DMS53 (cell line): ENCODE measurements at regions not wholly inside any gene's neighbourhood (a gene's known extent, or its start where the extent isn't known, plus 50 kb on each side); places are given as distances from the start of the nearest gene placed in this dataset.
A peak's percentile ranks its signal among the peaks of the same experiment; 100 is the strongest.

ENCODE experiments used
- DNase-seq: peaks from one replicate; lab custom pipeline; 2025; lab: John Stamatoyannopoulos, UW

GRCh38 chr2:107215401-107216350 lies 329.7 kb upstream of the ST6GAL2 start:
- DNase-seq = no peak

GRCh38 chr2:107218208-107218607 lies 332.2 kb upstream of the ST6GAL2 start:
- no peak for DNase-seq

DNA sequence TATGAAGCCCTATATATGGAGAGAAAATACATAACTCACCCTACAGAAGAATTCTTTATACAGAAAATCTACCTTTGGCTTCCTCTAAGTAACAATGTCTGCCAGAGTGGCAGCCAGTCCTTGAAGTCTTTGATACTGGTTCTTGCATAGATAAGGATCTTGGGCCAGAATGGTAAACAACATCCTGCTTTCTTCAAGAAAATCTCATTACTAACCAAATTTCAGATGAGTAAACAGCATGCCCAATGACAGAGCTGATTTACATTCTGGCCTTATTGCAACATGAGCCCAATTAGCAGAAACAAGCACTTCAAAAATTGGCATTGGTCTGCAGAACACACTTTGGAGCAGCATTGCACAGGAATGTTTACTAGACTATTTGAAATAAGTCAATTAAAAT lies 336.5 kb upstream of the ST6GAL2 start:
- DNase-seq = no peak

DNA sequence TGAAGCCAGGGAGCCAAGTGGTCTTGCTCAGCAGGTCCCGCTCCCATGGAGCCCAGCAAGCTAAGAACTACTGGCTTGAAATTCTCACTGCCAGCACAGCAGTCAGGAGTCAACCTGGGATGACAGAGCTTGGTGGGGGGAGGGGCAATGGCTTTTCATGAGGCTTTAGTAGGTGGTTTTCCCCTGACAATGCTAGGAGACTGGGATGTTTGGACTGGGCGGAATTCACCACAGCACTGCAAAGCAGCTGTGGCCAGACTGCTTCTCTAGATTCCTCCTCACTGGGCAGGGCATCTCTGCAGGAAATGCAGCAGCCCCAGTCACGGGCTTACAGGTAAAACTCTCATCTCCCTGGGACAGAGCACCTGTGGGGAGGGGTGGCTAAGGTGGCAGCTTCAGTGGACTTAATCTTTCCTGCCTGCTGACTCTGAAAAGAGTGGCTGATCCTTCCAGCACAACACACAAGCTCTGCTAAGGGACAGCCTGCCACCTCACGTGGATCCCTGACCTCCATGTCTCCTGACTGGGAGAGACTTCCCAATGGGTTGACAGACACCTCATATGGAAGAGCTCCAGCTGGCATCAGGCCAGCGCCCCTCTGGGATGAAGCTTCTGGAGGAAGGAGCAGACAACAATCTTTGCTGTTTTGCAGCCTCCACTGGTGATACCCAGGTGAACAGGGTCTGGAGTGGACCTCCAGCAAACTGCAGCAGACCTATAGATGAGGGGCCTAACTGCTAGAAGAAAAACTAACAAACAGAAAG lies 349.7 kb upstream of the ST6GAL2 start:
- no peak for DNase-seq

DNA sequence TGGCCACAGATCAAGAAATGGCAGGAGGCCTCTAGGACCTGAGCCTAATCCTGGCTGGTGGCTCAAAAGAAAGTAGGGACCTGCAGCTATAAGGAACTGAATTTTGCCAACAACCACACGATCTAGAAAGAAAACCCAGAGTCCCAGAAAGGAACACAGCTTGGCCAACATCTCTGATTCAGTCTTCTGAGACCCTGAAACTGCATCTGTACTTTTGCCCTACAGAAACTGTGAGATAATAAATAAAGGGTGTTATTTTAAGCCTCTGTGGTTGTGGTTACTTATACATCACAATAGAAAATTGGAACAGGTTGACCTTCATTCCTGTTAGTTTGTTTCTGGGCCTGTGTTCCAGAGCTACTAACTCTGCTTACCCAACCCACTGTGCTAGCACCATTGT lies 356.8 kb upstream of the ST6GAL2 start:
- DNase-seq = no peak

GRCh38 chr2:107248932-107249331 lies 363.0 kb upstream of the ST6GAL2 start:
- DNase-seq = no peak

- DNase-seq = no peak
Measured at GRCh38 chr2:107255744-107256143, 369.8 kb upstream of the ST6GAL2 start.

- DNase-seq = no peak
Measured at GRCh38 chr2:107258531-107259407, 372.8 kb upstream of the ST6GAL2 start.

DNA sequence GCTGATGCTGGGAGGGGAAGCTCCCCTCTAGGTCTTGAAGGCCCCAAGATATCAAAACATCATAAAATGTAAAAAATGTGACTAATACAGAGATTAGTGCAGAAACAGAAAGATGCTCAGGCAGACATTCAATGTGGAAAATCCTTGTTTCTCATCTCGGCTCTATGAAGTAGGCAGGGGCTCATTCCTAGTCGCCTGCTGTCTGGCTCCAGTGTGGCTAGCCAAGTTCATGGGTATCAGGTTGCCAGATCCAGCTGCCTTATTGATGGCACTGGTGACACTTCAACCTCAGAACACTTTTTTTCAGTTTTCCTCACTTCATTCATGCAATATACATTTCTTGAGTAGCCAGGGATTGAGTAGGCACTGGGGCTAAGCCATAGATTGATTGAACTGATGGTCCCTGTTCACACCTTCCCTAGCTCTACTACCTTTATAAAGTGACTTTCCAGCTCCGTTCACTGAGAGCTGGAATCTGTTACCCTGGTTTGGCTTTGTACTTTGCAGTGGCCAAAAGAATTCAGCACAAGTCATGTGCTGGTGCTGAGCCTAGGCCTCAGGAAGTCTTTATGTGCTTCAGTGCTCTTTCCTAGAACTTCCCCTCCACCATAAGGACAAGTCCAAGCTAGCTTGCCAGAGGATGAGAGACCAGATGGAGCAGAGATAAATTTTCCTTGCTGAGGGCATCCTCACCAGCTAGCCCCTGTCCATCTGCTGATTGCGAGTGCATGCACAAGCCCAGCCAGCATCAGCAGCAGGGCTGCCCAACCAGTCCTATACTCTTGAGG lies 373.6 kb upstream of the ST6GAL2 start:
- no peak for DNase-seq

DNA sequence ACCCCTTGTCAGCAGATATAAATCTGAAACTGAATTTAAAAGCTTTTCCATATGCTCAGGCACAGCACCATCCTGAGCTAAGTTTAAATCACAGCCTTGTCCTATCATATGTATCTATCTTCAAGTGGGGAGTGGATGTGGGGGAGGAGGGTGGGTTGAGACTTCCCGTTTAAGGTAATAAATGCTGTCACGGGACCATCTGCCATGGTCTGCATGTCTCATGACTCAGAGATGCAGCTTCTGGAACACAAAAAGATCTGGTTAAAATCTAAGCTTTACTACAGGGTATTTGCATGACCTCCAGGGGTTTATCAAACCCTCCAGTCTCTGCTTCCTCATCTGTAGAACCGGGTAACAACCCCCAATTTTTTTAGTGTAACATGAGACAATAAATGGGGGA lies 377.7 kb upstream of the ST6GAL2 start:
- DNase-seq = no peak

GRCh38 chr2:107264184-107264583 lies 378.2 kb upstream of the ST6GAL2 start:
- no peak for DNase-seq

- no peak for DNase-seq
Measured at GRCh38 chr2:107266555-107266954, 380.6 kb upstream of the ST6GAL2 start.

- no peak for DNase-seq
Measured at GRCh38 chr2:107267086-107267485, 381.1 kb upstream of the ST6GAL2 start.

- DNase-seq = no peak
Measured at GRCh38 chr2:107276034-107276433, 390.1 kb upstream of the ST6GAL2 start.

DNA sequence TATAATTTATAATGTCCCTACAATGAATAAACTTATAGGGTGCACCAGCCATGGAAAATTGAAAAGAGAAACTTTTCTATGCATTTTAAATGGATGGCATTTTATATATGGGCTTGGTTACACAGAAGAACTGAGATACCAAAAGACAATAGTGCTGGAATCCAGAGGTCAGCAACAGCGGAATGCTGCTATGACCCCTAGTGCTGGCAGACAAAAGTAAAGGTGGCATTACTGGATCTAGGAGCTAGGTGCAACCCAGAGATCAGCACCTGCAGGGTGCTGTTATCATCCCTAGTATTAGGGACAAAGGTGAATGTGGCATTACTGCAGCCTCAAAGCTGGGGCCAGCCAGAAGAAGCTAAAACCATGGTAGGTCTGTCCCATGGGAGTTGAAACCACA lies 392.7 kb upstream of the ST6GAL2 start:
- no peak for DNase-seq

- DNase-seq = no peak
Measured at GRCh38 chr2:107281637-107282036, 395.7 kb upstream of the ST6GAL2 start.

- no peak for DNase-seq
Measured at GRCh38 chr2:107282135-107282534, 396.2 kb upstream of the ST6GAL2 start.

- DNase-seq = peak; percentile 56
Measured at GRCh38 chr2:107285621-107286299, 399.8 kb upstream of the ST6GAL2 start.

- no peak for DNase-seq
Measured at GRCh38 chr2:107290041-107290440, 404.1 kb upstream of the ST6GAL2 start.

- DNase-seq = peak; percentile 57
Measured at GRCh38 chr2:107303964-107304363, 418.0 kb upstream of the ST6GAL2 start.

DNA sequence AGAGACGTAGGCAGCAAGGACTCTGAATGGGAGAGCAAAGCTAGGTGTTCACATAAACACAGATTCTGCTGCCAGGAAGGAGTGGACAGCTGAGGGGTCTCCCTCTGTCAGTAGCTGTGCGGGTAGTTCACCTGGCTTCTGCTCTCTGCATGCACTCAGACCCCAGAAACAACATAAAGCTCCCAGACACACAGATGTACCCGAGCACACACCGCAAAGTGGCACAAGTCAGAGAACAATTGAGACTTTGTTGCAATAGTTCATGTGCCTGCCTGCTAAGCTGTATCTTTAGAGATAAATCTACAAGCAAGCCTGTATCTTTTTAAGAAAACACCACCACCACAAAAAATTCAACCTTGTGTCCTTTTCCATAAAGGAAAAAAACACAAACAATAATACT lies 420.0 kb upstream of the ST6GAL2 start:
- DNase-seq = no peak
